GM23248 (cell line): ENCODE measurements at regions not wholly inside any gene's neighbourhood (a gene's known extent, or its start where the extent isn't known, plus 50 kb on each side); places are given as distances from the start of the nearest gene placed in this dataset.

Experiments
- EZH2 ChIP-seq: fragments of 200-600 bp; sonication (generic); IDR thresholded peaks from 2 replicates; pipeline ENCODE4 v1.6.1; 2018; ENCODE audit warnings: antibody characterized with exemption, mild to moderate bottlenecking; ENCODE audit not compliant: insufficient read depth, poor library complexity, severe bottlenecking
- EZH2phosphoT487 ChIP-seq: fragments of 200-600 bp; sonication (generic); IDR thresholded peaks from 2 replicates; pipeline ENCODE4 v1.6.1; 2018; ENCODE audit warnings: antibody characterized with exemption, moderate library complexity, mild to moderate bottlenecking, low read depth; ENCODE audit not compliant: insufficient read depth

- TF ChIP-seq EZH2phosphoT487 (no peak), EZH2 (no peak)
These were observed 93.2 kb upstream of the XPO1 start for GRCh38 chr2:61631321-61631720.
